K562 (cell line): ENCODE measurements at regions not wholly inside any gene's neighbourhood (a gene's known extent, or its start where the extent isn't known, plus 50 kb on each side); places are given as distances from the start of the nearest gene placed in this dataset.

Experiments used
- ATAC-seq: fragments of 200-7000 bp; cut with Tn5 transposase; 3 replicates; pipeline ENCODE4 v1.9.1; 2020; ENCODE audit warnings: moderate library complexity
- BruUV-seq: library from RNA; stranded (reverse); fragments of 400-500 nt; replicated peaks from 2 replicates; lab custom pipeline; 2021; lab: Mats Ljungman, UMichigan
- CTCF ChIA-PET: fragments of 300-600 bp; formaldehyde crosslinking; extraction: SDS; loops from one replicate; lab custom pipeline; 2021; ENCODE audit warnings: low intra/inter-chr PET ratio; lab: Yijun Ruan, JAX
- POLR2A ChIA-PET: fragments of 300-600, 350-650 bp; sonication (Branson Sonifier 250); formaldehyde crosslinking; extraction: SDS; loops from one replicate; lab custom pipeline; 2021; ENCODE audit warnings: antibody characterized with exemption, inconsistent platforms; lab: Yijun Ruan, JAX
- DNase-seq, 4 experiments: peaks; one replicate each; pipeline versions ENCODE4 v3.0.0 to v3.0.0-alpha.2; 2011 to 2018; ENCODE audit warnings: low spot score in 3 of 4, mixed read lengths in 3 of 4; ENCODE audit errors: extremely low read depth in 1 of 4
- FAIRE-seq: peaks from 2 replicates; lab custom pipeline; 2011; peaks lifted over from hg19 to GRCh38; lab: Jason Lieb, UNC
- H2AFZ ChIP-seq: 2 replicates; pipeline ENCODE4 v1.6.0; 2011; ENCODE audit warnings: low read depth, low read length, control low read depth, inconsistent platforms
- H3K27ac ChIP-seq: fragments of 200-600 bp; 3 replicates; pipeline ENCODE4 v1.8.0; 2011; ENCODE audit warnings: low read depth, mild to moderate bottlenecking, control low read depth, inconsistent platforms, low read length, moderate library complexity, mixed read lengths; ENCODE audit errors: extremely low read depth
- H3K27me3 ChIP-seq, 2 experiments: fragments of 300-600 bp in 1 of 2; 2 replicates in 1 of 2; 3 replicates in 1 of 2; pipeline versions ENCODE4 v1.6.0 to v1.8.0; 2011; ENCODE audit warnings: inconsistent platforms in 2 of 2, low read length in 2 of 2, mild to moderate bottlenecking in 1 of 2, mixed read lengths in 1 of 2, moderate library complexity in 1 of 2; ENCODE audit not compliant: control insufficient read depth in 2 of 2, insufficient read depth in 2 of 2
- H3K36me3 ChIP-seq: fragments of 300-600 bp; 3 replicates; pipeline ENCODE4 v1.8.0; 2011; ENCODE audit warnings: mild to moderate bottlenecking, low read length, inconsistent platforms; ENCODE audit not compliant: control insufficient read depth, insufficient read depth
- H3K4me1 ChIP-seq, 2 experiments: fragments of 200-600 bp in 1 of 2; replicated peaks in 1 of 2; 2 replicates in 1 of 2; 3 replicates in 1 of 2; pipeline versions ENCODE4 v1.5.1 to v1.8.0; 2011; ENCODE audit warnings: inconsistent platforms in 2 of 2, low read length in 2 of 2, mild to moderate bottlenecking in 1 of 2, mixed read lengths in 1 of 2, moderate library complexity in 1 of 2; ENCODE audit not compliant: control insufficient read depth in 2 of 2, insufficient read depth in 2 of 2
- H3K4me2 ChIP-seq: 2 replicates; pipeline ENCODE4 v1.6.1; 2011; ENCODE audit warnings: low read length, control low read depth, inconsistent platforms, mixed read lengths; ENCODE audit not compliant: insufficient read depth
- H3K4me3 ChIP-seq: fragments of 200-600 bp; sonication (generic), shearing (Covaris generic); 2 replicates; pipeline ENCODE4 v1.5.1; 2016; ENCODE audit warnings: control low read depth, inconsistent platforms
- H3K79me2 ChIP-seq: fragments of 200-600 bp; 3 replicates; pipeline ENCODE4 v1.8.0; 2011; ENCODE audit warnings: low read length, inconsistent platforms; ENCODE audit not compliant: control insufficient read depth, insufficient read depth
- H3K9ac ChIP-seq, 2 experiments: 2 replicates each; pipeline versions ENCODE4 v1.6.0 to v1.6.1; 2011; ENCODE audit warnings: low read depth in 2 of 2, low read length in 2 of 2, control low read depth in 1 of 2, inconsistent platforms in 1 of 2, mild to moderate bottlenecking in 1 of 2, mixed read lengths in 1 of 2; ENCODE audit not compliant: insufficient read depth in 1 of 2
- H3K9me1 ChIP-seq: one replicate; pipeline ENCODE4 v1.6.0; 2011; ENCODE audit warnings: inconsistent platforms, mild to moderate bottlenecking, low read length, moderate library complexity; ENCODE audit not compliant: control insufficient read depth, insufficient read depth
- H3K9me3 ChIP-seq: replicated peaks from 2 replicates; pipeline ENCODE4 v1.5.1; 2011; ENCODE audit warnings: low read depth, low read length, inconsistent platforms; ENCODE audit not compliant: control insufficient read depth, insufficient read depth
- H4K20me1 ChIP-seq: replicated peaks from 2 replicates; pipeline ENCODE4 v1.6.1; 2011; ENCODE audit warnings: low read length, inconsistent platforms, mixed read lengths; ENCODE audit not compliant: control insufficient read depth, insufficient read depth
- CTBP1 ChIP-seq: fragments of 450-650 bp; IDR thresholded peaks from 2 replicates; pipeline ENCODE4 v1.6.1; 2016; ENCODE audit warnings: borderline replicate concordance
- ETS2 ChIP-seq: IDR thresholded peaks from 2 replicates; pipeline ENCODE4 v1.6.1; 2016; ENCODE audit warnings: borderline replicate concordance, missing genetic modification characterization, mild to moderate bottlenecking, moderate library complexity, missing compliant biosample characterization; ENCODE audit not compliant: poor library complexity, severe bottlenecking
- ETV5 ChIP-seq: sonication (generic); formaldehyde crosslinking; IDR thresholded peaks from 2 replicates; pipeline ENCODE4 v1.4.0; 2020; ENCODE audit warnings: low read depth, mild to moderate bottlenecking, missing genetic modification reagents
- HDAC6 ChIP-seq: IDR thresholded peaks from 2 replicates; pipeline ENCODE4 v1.6.1; 2012; ENCODE audit warnings: low read depth, mild to moderate bottlenecking, control low read depth, inconsistent platforms, low read length, moderate library complexity
- IFI16 ChIP-seq: fragments of 250-450 bp; sonication (Bioruptor Pico); IDR thresholded peaks from 2 replicates; pipeline ENCODE4 v2.1.2; 2022; ENCODE audit warnings: mild to moderate bottlenecking, inconsistent platforms
- MCM7 ChIP-seq, 2 experiments: fragments of 450-650 bp; IDR thresholded peaks; 2 replicates each; pipeline ENCODE4 v1.6.1; 2016 to 2018
- PML ChIP-seq: IDR thresholded peaks from 2 replicates; pipeline ENCODE4 v1.6.1; 2012; ENCODE audit warnings: low read length, inconsistent platforms
- RBBP5 ChIP-seq: fragments of 200-600 bp; sonication (generic); IDR thresholded peaks from 2 replicates; pipeline ENCODE4 v1.6.1; 2012; ENCODE audit warnings: borderline replicate concordance, mild to moderate bottlenecking, low read length, control low read depth, inconsistent platforms; ENCODE audit not compliant: insufficient read depth, poor library complexity, severe bottlenecking
- STAT5A ChIP-seq: IDR thresholded peaks from 2 replicates; pipeline ENCODE4 v1.6.1; 2012; ENCODE audit warnings: low read length, inconsistent platforms, borderline replicate concordance
- TAF15 ChIP-seq: fragments of 200-400 bp; formaldehyde crosslinking; IDR thresholded peaks from 2 replicates; pipeline ENCODE4 v1.6.1; 2017; ENCODE audit warnings: mild to moderate bottlenecking, low read depth, low read length, moderate library complexity
- ZFP30 ChIP-seq: fragments of 250-450 bp; sonication (Bioruptor Pico); IDR thresholded peaks from 2 replicates; pipeline ENCODE4 v1.8.0; 2022; ENCODE audit warnings: moderate library complexity, mild to moderate bottlenecking, inconsistent platforms, borderline replicate concordance
- ZFP36 ChIP-seq: fragments of 150-350 bp; IDR thresholded peaks from 2 replicates; pipeline ENCODE4 v1.6.1; 2018; ENCODE audit warnings: low read length, low read depth; ENCODE audit not compliant: partially characterized antibody
- ZNF24 ChIP-seq: fragments of 450-650 bp; IDR thresholded peaks from 2 replicates; pipeline ENCODE4 v1.6.1; 2016
- ZNF76 ChIP-seq: fragments of 250-450 bp; sonication (Bioruptor Pico); IDR thresholded peaks from 2 replicates; pipeline ENCODE4 v1.4.0; 2020; ENCODE audit warnings: mild to moderate bottlenecking, moderate library complexity, borderline replicate concordance
- WGBS: fragments of 100-300 bp; shearing (Covaris generic); methylation state at CpG from one replicate; pipeline ENCODE4 v1.1.6; 2016; ENCODE audit warnings: low coverage, mixed read lengths; ENCODE audit not compliant: insufficient coverage; ENCODE audit errors: missing lambda C conversion rate; 5-methylcytosine and 5-hydroxymethylcytosine counted together
- in situ Hi-C: fragments of 300-500 bp; cut with MboI; formaldehyde crosslinking; loops from 4 replicates; pipeline ENCODE4 v1.15.0; 2018; ENCODE audit warnings: inconsistent platforms, mixed read lengths
- intact Hi-C: fragments of 100-400 bp; cut with micrococcal nuclease; formaldehyde crosslinking; loops from 2 replicates; pipeline ENCODE4 v1.14.2; 2022

DNA sequence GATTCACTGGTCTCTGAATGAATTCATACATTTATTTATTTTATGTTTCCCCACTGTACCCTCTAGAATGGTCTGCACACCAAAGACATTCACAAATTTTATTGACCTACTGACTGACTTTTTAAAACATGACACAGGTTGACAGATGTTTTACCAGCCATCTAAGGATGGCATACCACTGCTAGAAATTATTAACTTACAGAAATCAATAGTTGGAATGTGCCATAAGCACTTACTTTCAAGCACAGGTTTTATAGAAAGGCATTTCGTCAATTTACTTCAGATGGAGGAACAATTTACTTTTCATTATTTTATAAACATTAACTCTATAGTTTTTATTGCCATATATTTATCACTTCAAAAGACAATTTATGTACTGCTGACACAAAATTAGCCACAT lies 448.7 kb upstream of the FBXO33 start:
- no peak overlapping the region for H3K27ac ChIP-seq
- no peaks in the 10 kb centered on the region for H4K20me1 ChIP-seq
- H3K79me2 ChIP-seq = no peaks in the 10 kb centered on the region
- 0% methylated on average over 1 of the region's 1 CpG for WGBS
- no TSS peak for BruUV-seq
- ChIA-PET CTCF (no interaction called here), POLR2A (no interaction called here)
- in situ Hi-C loops = no loop called here
- DNase-seq = no peak
- no peaks in the 10 kb centered on the region for H3K36me3 ChIP-seq
- H3K9ac ChIP-seq = no peak overlapping the region
- H2AFZ ChIP-seq = no peak overlapping the region
- H3K4me3 ChIP-seq = no peak overlapping the region
- TF ChIP-seq ZNF24 (no peak), TAF15 (no peak), ZFP30 (CRISPR knock-in tag) (no peak), ZFP36 (no peak), MCM7 (IDR thresholded peaks at IDR 0.05) (no peak), PML (no peak), IFI16 (no peak), ETS2 (tag) (no peak), STAT5A (no peak), ETV5 (CRISPR knock-in tag) (no peak), RBBP5 (no peak), ZNF76 (no peak), HDAC6 (no peak), CTBP1 (no peak)
- intact Hi-C loops = no loop called here
- no peak for FAIRE-seq
- H3K27me3 ChIP-seq = no peaks in the 10 kb centered on the region
- no peaks in the 10 kb centered on the region for H3K9me1 ChIP-seq
- no peaks in the 10 kb centered on the region for H3K9me3 ChIP-seq
- no peak for ATAC-seq
- no peak overlapping the region for H3K4me2 ChIP-seq
- no peaks in the 10 kb centered on the region for H3K4me1 ChIP-seq
